Activated CD4-positive, alpha-beta memory T cell treated with anti-CD3 and anti-CD28 coated beads, Interleukin-2, amount 10 ng/mL, durations not matched to agents 7 days and 5 days (primary cell): ENCODE measurements at regions not wholly inside any gene's neighbourhood (a gene's known extent, or its start where the extent isn't known, plus 50 kb on each side); places are given as distances from the start of the nearest gene placed in this dataset.
"Not testable (repeated sequence)": the region's sequence is repeated elsewhere in the genome, so short reads cannot be mapped to it uniquely, and the experiment has no call there.

ENCODE experiments used
- CTCF ChIA-PET: fragments of 350-600 bp; sonication (Branson Sonifier 250); formaldehyde crosslinking; loops from one replicate; lab custom pipeline; 2021; ENCODE audit warnings: antibody characterized with exemption, inconsistent platforms; lab: Charles Lee
- POLR2A ChIA-PET: fragments of 350-600 bp; sonication (Branson Sonifier 250); formaldehyde crosslinking; loops from one replicate; lab custom pipeline; 2021; ENCODE audit warnings: antibody characterized with exemption; lab: Charles Lee
- DNase-seq: peaks from one replicate; pipeline ENCODE4 v3.0.0-alpha.2; 2020
- H3K27ac Mint-ChIP-seq: one replicate; pipeline ENCODE4 v1.8.0; 2021; ENCODE audit warnings: mild to moderate bottlenecking, mixed read lengths
- H3K27me3 Mint-ChIP-seq: one replicate; pipeline ENCODE4 v1.8.0; 2021; ENCODE audit warnings: mixed read lengths
- H3K36me3 Mint-ChIP-seq: one replicate; pipeline ENCODE4 v1.8.0; 2021; ENCODE audit warnings: low read depth, mixed read lengths
- H3K4me1 Mint-ChIP-seq: one replicate; pipeline ENCODE4 v1.8.0; 2021; ENCODE audit warnings: mixed read lengths
- H3K4me3 Mint-ChIP-seq: one replicate; pipeline ENCODE4 v1.8.0; 2021; ENCODE audit warnings: mild to moderate bottlenecking, mixed read lengths
- H3K9me3 Mint-ChIP-seq: one replicate; pipeline ENCODE4 v1.8.0; 2021; ENCODE audit warnings: mixed read lengths

- no peaks in the 10 kb centered on the region for H3K27me3 Mint-ChIP-seq
- ChIA-PET CTCF (no interaction called here), POLR2A (no interaction called here)
- H3K4me3 Mint-ChIP-seq: no peak overlapping the region
- H3K4me1 Mint-ChIP-seq: peaks cover 2% of the 10 kb centered on the region
- H3K27ac Mint-ChIP-seq: no peak overlapping the region
- H3K36me3 Mint-ChIP-seq: peaks cover 23% of the 10 kb centered on the region
- DNase-seq: no peak
- no peaks in the 10 kb centered on the region for H3K9me3 Mint-ChIP-seq
These were observed 344.6 kb downstream of the TYW1 start for GRCh38 chr7:67341153-67341768.

DNA sequence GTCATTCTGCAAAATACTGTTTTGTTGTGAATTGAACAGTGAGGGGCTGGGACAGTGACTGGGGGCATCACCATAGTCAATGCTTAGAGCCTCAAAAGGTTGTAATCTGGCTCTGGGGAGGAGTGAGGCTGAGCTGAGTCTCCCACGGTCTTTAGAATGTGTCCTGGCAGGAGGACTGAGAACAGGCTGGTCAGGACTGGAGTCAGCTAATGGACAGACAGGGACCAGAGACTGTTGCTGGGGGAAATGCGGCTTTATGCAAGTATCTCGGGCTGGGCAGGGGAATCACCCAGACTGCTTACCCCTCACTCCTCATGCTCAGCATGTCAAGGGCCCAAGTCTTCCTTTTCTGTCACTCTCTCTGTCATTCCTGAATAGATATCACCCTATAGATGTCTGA is 346.5 kb downstream of the TYW1 start:
- peaks cover 23% of the 10 kb centered on the region for H3K36me3 Mint-ChIP-seq
- POLR2A ChIA-PET: no interaction called here
- no peak for DNase-seq
- CTCF ChIA-PET: no interaction called here
- H3K27me3 Mint-ChIP-seq: no peaks in the 10 kb centered on the region
- peaks cover 2% of the 10 kb centered on the region for H3K4me1 Mint-ChIP-seq
- H3K27ac Mint-ChIP-seq: no peak overlapping the region
- no peak overlapping the region for H3K4me3 Mint-ChIP-seq
- H3K9me3 Mint-ChIP-seq: no peaks in the 10 kb centered on the region

DNA sequence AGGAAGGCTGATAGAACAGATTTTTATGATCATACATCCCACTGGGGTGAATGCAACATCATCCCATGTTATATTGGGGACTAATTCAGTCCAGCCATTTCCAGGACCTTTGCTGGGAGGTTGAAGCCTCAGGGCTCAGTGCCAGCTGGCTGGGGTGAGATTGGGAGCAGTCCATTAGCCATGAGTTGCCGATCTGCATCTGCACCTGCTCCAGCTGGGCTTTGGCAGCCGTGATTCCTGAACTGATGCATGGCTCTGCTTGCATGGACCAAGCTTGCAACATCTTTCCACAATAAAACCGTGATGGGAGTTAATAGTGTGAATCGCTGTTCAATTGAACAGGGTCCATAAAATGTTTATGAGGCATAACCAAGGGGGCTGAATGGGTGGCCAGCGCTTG is 346.9 kb downstream of the TYW1 start:
- CTCF ChIA-PET: no interaction called here
- no peak overlapping the region for H3K27ac Mint-ChIP-seq
- POLR2A ChIA-PET: no interaction called here
- no peak overlapping the region for H3K4me3 Mint-ChIP-seq
- H3K9me3 Mint-ChIP-seq: no peaks in the 10 kb centered on the region
- peaks cover 2% of the 10 kb centered on the region for H3K4me1 Mint-ChIP-seq
- DNase-seq: no peak
- peaks cover 23% of the 10 kb centered on the region for H3K36me3 Mint-ChIP-seq
- H3K27me3 Mint-ChIP-seq: no peaks in the 10 kb centered on the region

- CTCF ChIA-PET: interaction anchor here (0.6 kb wide), 1 partner anchor 27 kb away, joined by 3 read pairs; no protein-coding TSS in a partner anchor
- H3K4me1 Mint-ChIP-seq: peaks cover 2% of the 10 kb centered on the region
- H3K36me3 Mint-ChIP-seq: peaks cover 21% of the 10 kb centered on the region
- no peaks in the 10 kb centered on the region for H3K27me3 Mint-ChIP-seq
- no peak overlapping the region for H3K27ac Mint-ChIP-seq
- H3K9me3 Mint-ChIP-seq: no peaks in the 10 kb centered on the region
- POLR2A ChIA-PET: no interaction called here
- no peak for DNase-seq
- no peak overlapping the region for H3K4me3 Mint-ChIP-seq
These were observed 348.0 kb downstream of the TYW1 start for GRCh38 chr7:67344481-67345193.

DNA sequence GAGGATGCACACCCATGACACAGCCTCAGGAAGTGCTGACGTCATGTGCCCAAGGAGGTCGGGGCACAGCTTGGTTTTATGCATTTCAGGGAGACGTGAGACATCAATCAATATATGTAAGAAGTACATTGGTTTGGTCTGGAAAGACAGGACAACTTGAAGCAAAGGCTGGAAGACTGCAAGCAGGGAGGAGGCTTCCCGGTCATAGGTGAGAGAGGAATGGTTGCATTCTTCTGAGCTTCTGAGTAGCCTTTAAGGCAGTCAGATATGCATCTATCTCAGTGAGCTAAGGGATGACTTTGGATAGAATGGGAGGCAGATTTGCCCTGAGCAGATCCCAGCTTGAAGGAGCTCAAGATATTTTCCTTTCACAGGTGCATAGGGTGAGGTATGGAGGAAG is 349.5 kb downstream of the TYW1 start:
- H3K27me3 Mint-ChIP-seq: no peaks in the 10 kb centered on the region
- H3K9me3 Mint-ChIP-seq: no peaks in the 10 kb centered on the region
- ChIA-PET CTCF (no interaction called here), POLR2A (no interaction called here)
- peaks cover 2% of the 10 kb centered on the region for H3K4me1 Mint-ChIP-seq
- H3K4me3 Mint-ChIP-seq: no peak overlapping the region
- no peak for DNase-seq
- peaks cover 17% of the 10 kb centered on the region for H3K36me3 Mint-ChIP-seq
- H3K27ac Mint-ChIP-seq: no peak overlapping the region

GRCh38 chr7:67346876-67347275 is 350.2 kb downstream of the TYW1 start:
- no peak overlapping the region for H3K4me3 Mint-ChIP-seq
- POLR2A ChIA-PET: no interaction called here
- CTCF ChIA-PET: no interaction called here
- H3K9me3 Mint-ChIP-seq: no peaks in the 10 kb centered on the region
- H3K27me3 Mint-ChIP-seq: no peaks in the 10 kb centered on the region
- H3K36me3 Mint-ChIP-seq: peaks cover 14% of the 10 kb centered on the region
- no peak overlapping the region for H3K27ac Mint-ChIP-seq
- peaks cover 2% of the 10 kb centered on the region for H3K4me1 Mint-ChIP-seq
- no peak for DNase-seq

DNA sequence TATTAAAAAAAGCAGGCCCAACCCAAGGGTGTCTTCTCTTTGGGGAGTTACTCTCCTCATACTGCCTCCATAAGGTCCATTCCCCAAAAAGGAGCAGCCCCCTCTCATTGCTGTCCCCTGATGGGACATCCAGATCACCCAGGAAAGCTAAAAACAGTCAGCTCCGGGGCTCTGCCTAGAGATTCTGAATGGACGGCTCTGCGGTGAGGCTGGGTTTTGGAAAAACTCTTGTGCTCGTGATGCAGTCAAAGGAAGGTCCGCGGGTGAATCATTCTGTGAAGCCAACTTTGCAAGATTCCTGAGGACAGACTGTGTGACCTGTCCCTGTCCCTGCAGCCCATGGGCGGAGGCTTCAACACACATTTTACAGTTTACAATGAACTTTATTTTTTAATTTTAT is 351.5 kb downstream of the TYW1 start:
- Mint-ChIP-seq H3K27me3 (no peaks in the 10 kb centered on the region), H3K27ac (no peak overlapping the region), H3K36me3 (peaks cover 14% of the 10 kb centered on the region), H3K4me1 (peaks cover 2% of the 10 kb centered on the region), H3K9me3 (peaks cover 2% of the 10 kb centered on the region), H3K4me3 (no peak overlapping the region)
- ChIA-PET POLR2A (no interaction called here), CTCF (no interaction called here)
- DNase-seq: no peak

DNA sequence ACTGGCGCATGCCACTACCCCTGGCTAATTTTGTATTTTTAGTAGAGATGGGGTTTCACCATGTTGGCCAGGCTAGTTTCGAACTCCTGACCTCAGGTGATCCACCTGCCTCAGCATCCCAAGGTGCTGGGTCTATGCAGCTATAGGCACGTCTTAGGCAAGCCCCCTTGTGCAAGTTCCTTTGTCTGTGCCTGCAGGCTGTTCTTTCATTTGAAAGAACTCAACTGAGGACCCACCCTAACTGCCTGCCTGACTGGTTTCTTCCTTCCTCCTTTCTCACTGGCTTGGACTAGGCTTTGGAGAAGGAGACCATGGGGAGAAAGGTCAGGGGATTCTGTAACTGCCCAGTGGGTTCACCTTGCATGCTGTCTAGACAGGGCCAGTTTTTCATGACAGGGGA is 361.0 kb downstream of the TYW1 start:
- DNase-seq, H3K27me3 Mint-ChIP-seq, POLR2A ChIA-PET, H3K4me1 Mint-ChIP-seq, CTCF ChIA-PET, H3K9me3 Mint-ChIP-seq, H3K36me3 Mint-ChIP-seq, H3K27ac Mint-ChIP-seq, H3K4me3 Mint-ChIP-seq: not testable (repeated sequence)

- H3K27ac Mint-ChIP-seq, H3K9me3 Mint-ChIP-seq, DNase-seq, POLR2A ChIA-PET, H3K4me1 Mint-ChIP-seq, CTCF ChIA-PET, H3K27me3 Mint-ChIP-seq, H3K4me3 Mint-ChIP-seq, H3K36me3 Mint-ChIP-seq: not testable (repeated sequence)
These were observed 361.7 kb downstream of the TYW1 start for GRCh38 chr7:67358316-67358715.

DNA sequence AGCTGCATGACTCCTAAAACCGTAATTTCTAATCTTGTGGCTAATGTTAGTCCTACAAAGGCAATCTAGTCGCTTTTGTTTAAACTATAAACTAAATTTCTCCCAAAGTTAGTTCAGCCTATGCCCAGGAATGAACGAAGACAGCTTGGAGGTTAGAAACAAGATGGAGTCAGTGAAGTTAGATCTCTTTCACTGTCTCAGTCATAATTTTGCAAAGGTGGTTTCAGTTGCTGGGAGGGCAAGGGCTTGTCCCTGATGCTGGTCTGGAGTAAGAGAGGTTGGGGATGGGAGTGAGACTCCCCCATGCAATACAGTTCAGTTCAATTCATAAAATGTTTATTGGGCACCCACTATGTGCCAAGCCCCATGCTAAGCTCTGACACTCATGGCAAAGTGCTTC is 362.1 kb downstream of the TYW1 start:
- CTCF ChIA-PET, H3K4me3 Mint-ChIP-seq, H3K9me3 Mint-ChIP-seq, H3K4me1 Mint-ChIP-seq, H3K27me3 Mint-ChIP-seq, H3K36me3 Mint-ChIP-seq, DNase-seq, POLR2A ChIA-PET, H3K27ac Mint-ChIP-seq: not testable (repeated sequence)

- ChIA-PET CTCF (no interaction called here), POLR2A (no interaction called here)
- no peak overlapping the region for H3K4me3 Mint-ChIP-seq
- peaks cover 6% of the 10 kb centered on the region for H3K9me3 Mint-ChIP-seq
- H3K27ac Mint-ChIP-seq: no peak overlapping the region
- no peaks in the 10 kb centered on the region for H3K27me3 Mint-ChIP-seq
- H3K4me1 Mint-ChIP-seq: no peaks in the 10 kb centered on the region
- no peaks in the 10 kb centered on the region for H3K36me3 Mint-ChIP-seq
- no peak for DNase-seq
These were observed 363.3 kb downstream of the TYW1 start for GRCh38 chr7:67359900-67360299.

GRCh38 chr7:67361150-67361549 is 364.5 kb downstream of the TYW1 start:
- DNase-seq: no peak
- H3K36me3 Mint-ChIP-seq: no peaks in the 10 kb centered on the region
- ChIA-PET POLR2A (no interaction called here), CTCF (no interaction called here)
- peaks cover 6% of the 10 kb centered on the region for H3K9me3 Mint-ChIP-seq
- no peak overlapping the region for H3K27ac Mint-ChIP-seq
- H3K4me1 Mint-ChIP-seq: no peaks in the 10 kb centered on the region
- H3K27me3 Mint-ChIP-seq: no peaks in the 10 kb centered on the region
- H3K4me3 Mint-ChIP-seq: no peak overlapping the region

- DNase-seq: no peak
- H3K9me3 Mint-ChIP-seq: no peaks in the 10 kb centered on the region
- ChIA-PET POLR2A (no interaction called here), CTCF (interaction anchor here (1.4 kb wide), 1 partner anchor 13 kb away, joined by 5 read pairs; no protein-coding TSS in a partner anchor)
- H3K4me1 Mint-ChIP-seq: no peaks in the 10 kb centered on the region
- H3K27me3 Mint-ChIP-seq: no peaks in the 10 kb centered on the region
- H3K27ac Mint-ChIP-seq: no peak overlapping the region
- H3K36me3 Mint-ChIP-seq: no peaks in the 10 kb centered on the region
- no peak overlapping the region for H3K4me3 Mint-ChIP-seq
These were observed 367.9 kb downstream of the TYW1 start for GRCh38 chr7:67364441-67365017.
